WTC11 (cell line): ENCODE measurements at regions not wholly inside any gene's neighbourhood (a gene's known extent, or its start where the extent isn't known, plus 50 kb on each side); places are given as distances from the start of the nearest gene placed in this dataset.

Experiments used
- ATAC-seq: fragments of 200-7000 bp; cut with Tn5 transposase; 2 replicates; pipeline ENCODE4 v1.10.0; 2021; ENCODE audit warnings: mild to moderate bottlenecking, moderate library complexity
- CTCF ChIA-PET: fragments of 300-600 bp; sonication (Branson Sonifier 250); formaldehyde crosslinking; loops from one replicate; lab custom pipeline; 2021; ENCODE audit warnings: antibody characterized with exemption; lab: Charles Lee
- POLR2A ChIA-PET: fragments of 350-600 bp; sonication (Branson Sonifier 250); formaldehyde crosslinking; loops from one replicate; lab custom pipeline; 2021; ENCODE audit warnings: antibody characterized with exemption; lab: Charles Lee
- DNase-seq: peaks from one replicate; pipeline ENCODE4 v3.0.0; 2021; ENCODE audit warnings: low spot score
- H3K27ac Mint-ChIP-seq: 2 replicates; pipeline ENCODE4 v1.8.0; 2021; ENCODE audit warnings: mixed read lengths
- H3K27me3 Mint-ChIP-seq: 2 replicates; pipeline ENCODE4 v1.8.0; 2021; ENCODE audit warnings: low read depth, mild to moderate bottlenecking, moderate library complexity, mixed read lengths
- H3K36me3 Mint-ChIP-seq: 2 replicates; pipeline ENCODE4 v1.8.0; 2021; ENCODE audit warnings: mixed read lengths
- H3K4me1 Mint-ChIP-seq: 2 replicates; pipeline ENCODE4 v1.8.0; 2022; ENCODE audit warnings: mixed read lengths
- H3K4me3 Mint-ChIP-seq: 2 replicates; pipeline ENCODE4 v1.8.0; 2021; ENCODE audit warnings: mild to moderate bottlenecking, moderate library complexity, mixed read lengths
- H3K9me3 Mint-ChIP-seq: 2 replicates; pipeline ENCODE4 v1.8.0; 2021; ENCODE audit warnings: mixed read lengths
- ATF2 ChIP-seq: sonication (generic); formaldehyde crosslinking; IDR thresholded peaks from 2 replicates; pipeline ENCODE4 v1.8.1; 2022; ENCODE audit warnings: low read depth, missing genetic modification reagents, borderline replicate concordance
- FOXJ3 ChIP-seq: sonication (generic); formaldehyde crosslinking; IDR thresholded peaks from 2 replicates; pipeline ENCODE4 v1.9.0; 2021; ENCODE audit warnings: missing genetic modification reagents, mild to moderate bottlenecking, borderline replicate concordance
- FOXP4 ChIP-seq: sonication (generic); formaldehyde crosslinking; IDR thresholded peaks from 2 replicates; pipeline ENCODE4 v1.8.0; 2022; ENCODE audit warnings: mild to moderate bottlenecking, missing genetic modification reagents
- GTF2I ChIP-seq: fragments of 250-450 bp; sonication (Bioruptor Pico); conservative IDR thresholded peaks from 2 replicates; pipeline ENCODE4 v1.4.0; 2021; ENCODE audit warnings: mild to moderate bottlenecking
- HMGA2 ChIP-seq: fragments of 250-450 bp; sonication (Bioruptor Pico); IDR thresholded peaks from 2 replicates; pipeline ENCODE4 v1.4.0; 2021; ENCODE audit warnings: mild to moderate bottlenecking, moderate library complexity
- IRF2 ChIP-seq: sonication (generic); formaldehyde crosslinking; IDR thresholded peaks from 2 replicates; pipeline ENCODE4 v1.8.0; 2022; ENCODE audit warnings: low read depth, missing genetic modification reagents, borderline replicate concordance
- JAZF1 ChIP-seq: fragments of 250-450 bp; sonication (Bioruptor Pico); IDR thresholded peaks from 2 replicates; pipeline ENCODE4 v1.9.0; 2021; ENCODE audit warnings: moderate library complexity, mild to moderate bottlenecking, inconsistent platforms
- NFYB ChIP-seq: sonication (generic); formaldehyde crosslinking; conservative IDR thresholded peaks from 2 replicates; pipeline ENCODE4 v1.8.0; 2022; ENCODE audit warnings: low read depth, missing genetic modification reagents
- NR1H2 ChIP-seq: sonication (generic); formaldehyde crosslinking; IDR thresholded peaks from 2 replicates; pipeline ENCODE4 v1.9.0; 2021; ENCODE audit warnings: mild to moderate bottlenecking, moderate library complexity, missing genetic modification reagents
- OVOL2 ChIP-seq: fragments of 250-450 bp; sonication (Bioruptor Pico); IDR thresholded peaks from 2 replicates; pipeline ENCODE4 v1.9.0; 2021; ENCODE audit warnings: mild to moderate bottlenecking, borderline replicate concordance
- PREB ChIP-seq: sonication (generic); formaldehyde crosslinking; IDR thresholded peaks from 2 replicates; pipeline ENCODE4 v1.8.1; 2022; ENCODE audit warnings: mild to moderate bottlenecking, missing genetic modification reagents, moderate library complexity, borderline replicate concordance
- STAT6 ChIP-seq: sonication (generic); formaldehyde crosslinking; conservative IDR thresholded peaks from 2 replicates; pipeline ENCODE4 v1.8.1; 2023; ENCODE audit warnings: mild to moderate bottlenecking, low read depth, missing genetic modification reagents, moderate library complexity
- ZNF317 ChIP-seq: sonication (generic); formaldehyde crosslinking; IDR thresholded peaks from 2 replicates; pipeline ENCODE4 v1.8.1; 2023; ENCODE audit warnings: low read depth, mild to moderate bottlenecking, moderate library complexity, missing genetic modification reagents, borderline replicate concordance
- ZNF396 ChIP-seq: fragments of 250-450 bp; sonication (Bioruptor Pico); IDR thresholded peaks from 2 replicates; pipeline ENCODE4 v1.8.0; 2021; ENCODE audit warnings: mild to moderate bottlenecking, moderate library complexity, borderline replicate concordance
- ZNF425 ChIP-seq: fragments of 250-450 bp; sonication (Bioruptor Pico); conservative IDR thresholded peaks from 2 replicates; pipeline ENCODE4 v1.9.0; 2021; ENCODE audit warnings: mild to moderate bottlenecking
- TF ChIP-seq, protein P1 (sequence below): sonication (generic); formaldehyde crosslinking; IDR thresholded peaks from 2 replicates; pipeline ENCODE4 v1.8.1; 2023; ENCODE audit warnings: mild to moderate bottlenecking, moderate library complexity, missing genetic modification reagents
- TF ChIP-seq, protein P2 (sequence below): sonication (generic); formaldehyde crosslinking; IDR thresholded peaks from 2 replicates; pipeline ENCODE4 v1.8.0; 2022; ENCODE audit warnings: mild to moderate bottlenecking, missing genetic modification reagents
- TF ChIP-seq, protein P3 (sequence below): fragments of 250-450 bp; sonication (Bioruptor Pico); IDR thresholded peaks from 2 replicates; pipeline ENCODE4 v1.8.0; 2021; ENCODE audit warnings: mild to moderate bottlenecking

GRCh38 chr5:60208716-60209115, 315.2 kb upstream of the PDE4D start (continued):
- TF ChIP-seq FOXP4 (CRISPR knock-in tag), result no peak
- TF ChIP-seq IRF2 (CRISPR knock-in tag), result no peak
- no peak for TF ChIP-seq NR1H2 (CRISPR knock-in tag)
- no peak for TF ChIP-seq FOXJ3 (CRISPR knock-in tag)
- no peak for TF ChIP-seq PREB (CRISPR knock-in tag)
- no peak for TF ChIP-seq OVOL2

- peaks cover 18% of the 10 kb centered on the region for H3K4me1 Mint-ChIP-seq
- ChIA-PET POLR2A (no interaction called here), CTCF (no interaction called here)
- no peaks in the 10 kb centered on the region for H3K36me3 Mint-ChIP-seq
- no peaks in the 10 kb centered on the region for H3K27me3 Mint-ChIP-seq
- TF ChIP-seq GTF2I (CRISPR knock-in tag), result no peak
- TF ChIP-seq NFYB (CRISPR knock-in tag), result no peak
- TF ChIP-seq, protein P1, sequence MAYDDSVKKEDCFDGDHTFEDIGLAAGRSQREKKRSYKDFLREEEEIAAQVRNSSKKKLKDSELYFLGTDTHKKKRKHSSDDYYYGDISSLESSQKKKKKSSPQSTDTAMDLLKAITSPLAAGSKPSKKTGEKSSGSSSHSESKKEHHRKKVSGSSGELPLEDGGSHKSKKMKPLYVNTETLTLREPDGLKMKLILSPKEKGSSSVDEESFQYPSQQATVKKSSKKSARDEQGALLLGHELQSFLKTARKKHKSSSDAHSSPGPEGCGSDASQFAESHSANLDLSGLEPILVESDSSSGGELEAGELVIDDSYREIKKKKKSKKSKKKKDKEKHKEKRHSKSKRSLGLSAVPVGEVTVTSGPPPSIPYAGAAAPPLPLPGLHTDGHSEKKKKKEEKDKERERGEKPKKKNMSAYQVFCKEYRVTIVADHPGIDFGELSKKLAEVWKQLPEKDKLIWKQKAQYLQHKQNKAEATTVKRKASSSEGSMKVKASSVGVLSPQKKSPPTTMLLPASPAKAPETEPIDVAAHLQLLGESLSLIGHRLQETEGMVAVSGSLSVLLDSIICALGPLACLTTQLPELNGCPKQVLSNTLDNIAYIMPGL (CRISPR knock-in tag), result no peak
- TF ChIP-seq ZNF425, result no peak
- TF ChIP-seq, protein P2, sequence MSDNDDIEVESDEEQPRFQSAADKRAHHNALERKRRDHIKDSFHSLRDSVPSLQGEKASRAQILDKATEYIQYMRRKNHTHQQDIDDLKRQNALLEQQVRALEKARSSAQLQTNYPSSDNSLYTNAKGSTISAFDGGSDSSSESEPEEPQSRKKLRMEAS (CRISPR knock-in tag), result no peak
- TF ChIP-seq ZNF396 (CRISPR knock-in tag), result no peak
- no peak for TF ChIP-seq ZNF317 (CRISPR knock-in tag)
- TF ChIP-seq, protein P3, sequence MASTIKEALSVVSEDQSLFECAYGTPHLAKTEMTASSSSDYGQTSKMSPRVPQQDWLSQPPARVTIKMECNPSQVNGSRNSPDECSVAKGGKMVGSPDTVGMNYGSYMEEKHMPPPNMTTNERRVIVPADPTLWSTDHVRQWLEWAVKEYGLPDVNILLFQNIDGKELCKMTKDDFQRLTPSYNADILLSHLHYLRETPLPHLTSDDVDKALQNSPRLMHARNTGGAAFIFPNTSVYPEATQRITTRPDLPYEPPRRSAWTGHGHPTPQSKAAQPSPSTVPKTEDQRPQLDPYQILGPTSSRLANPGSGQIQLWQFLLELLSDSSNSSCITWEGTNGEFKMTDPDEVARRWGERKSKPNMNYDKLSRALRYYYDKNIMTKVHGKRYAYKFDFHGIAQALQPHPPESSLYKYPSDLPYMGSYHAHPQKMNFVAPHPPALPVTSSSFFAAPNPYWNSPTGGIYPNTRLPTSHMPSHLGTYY (CRISPR knock-in tag), result no peak
- TF ChIP-seq JAZF1 (CRISPR knock-in tag), result no peak
- no peak for TF ChIP-seq ATF2
- no peak for TF ChIP-seq HMGA2
- no peak for TF ChIP-seq STAT6 (CRISPR knock-in tag)
- H3K9me3 Mint-ChIP-seq, result no peaks in the 10 kb centered on the region
- H3K27ac Mint-ChIP-seq, result no peak overlapping the region
- no peak overlapping the region for H3K4me3 Mint-ChIP-seq
- no peak for DNase-seq
- ATAC-seq, result no peak
Measured at GRCh38 chr5:60207040-60207439, 313.5 kb upstream of the PDE4D start.
